ENCODE measurements at regions not wholly inside any gene's neighbourhood (a gene's known extent, or its start where the extent isn't known, plus 50 kb on each side); places are given as distances from the start of the nearest gene placed in this dataset.

DNA sequence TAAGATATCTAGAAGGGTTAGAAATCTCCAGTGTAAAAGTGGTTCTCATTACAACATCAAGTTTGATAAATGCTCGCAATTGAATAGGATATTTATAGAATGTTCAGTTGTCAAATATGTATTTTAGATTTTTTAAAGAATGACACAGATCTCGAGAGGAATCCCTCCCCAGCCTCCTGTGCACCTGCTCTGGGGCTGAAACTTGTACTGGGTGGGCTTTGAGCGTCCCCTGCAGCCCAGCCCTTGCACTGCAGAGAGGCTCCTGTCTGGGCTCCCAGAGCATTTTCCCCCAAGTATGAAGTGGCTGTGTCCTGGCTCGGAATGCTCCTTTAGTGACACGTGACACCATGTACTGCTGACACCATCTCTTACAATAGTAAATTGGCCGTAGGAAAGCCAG, 499.6 kb downstream of the TMEM121 start:
- no peaks in the 10 kb centered on the region for H3F3A ChIP-seq (replicated peaks; ENCODE audit: low read depth)
- Mint-ChIP-seq H3K36me3 (ENCODE audit: low read depth) (peaks cover 13% of the 10 kb centered on the region; the same call in 2 of the 3 replicates), H3K9me3 (peaks cover 92% of the 10 kb centered on the region)

More for the DNA sequence above, 499.6 kb downstream of the TMEM121 start:
- TF ChIP-seq, protein P1, sequence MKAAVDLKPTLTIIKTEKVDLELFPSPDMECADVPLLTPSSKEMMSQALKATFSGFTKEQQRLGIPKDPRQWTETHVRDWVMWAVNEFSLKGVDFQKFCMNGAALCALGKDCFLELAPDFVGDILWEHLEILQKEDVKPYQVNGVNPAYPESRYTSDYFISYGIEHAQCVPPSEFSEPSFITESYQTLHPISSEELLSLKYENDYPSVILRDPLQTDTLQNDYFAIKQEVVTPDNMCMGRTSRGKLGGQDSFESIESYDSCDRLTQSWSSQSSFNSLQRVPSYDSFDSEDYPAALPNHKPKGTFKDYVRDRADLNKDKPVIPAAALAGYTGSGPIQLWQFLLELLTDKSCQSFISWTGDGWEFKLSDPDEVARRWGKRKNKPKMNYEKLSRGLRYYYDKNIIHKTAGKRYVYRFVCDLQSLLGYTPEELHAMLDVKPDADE (IDR thresholded peaks at IDR 0.05), result no peak
- TF ChIP-seq ZNF114 (CRISPR knock-in tag; IDR thresholded peaks at IDR 0.05), result no peak
- TF ChIP-seq, protein P2, sequence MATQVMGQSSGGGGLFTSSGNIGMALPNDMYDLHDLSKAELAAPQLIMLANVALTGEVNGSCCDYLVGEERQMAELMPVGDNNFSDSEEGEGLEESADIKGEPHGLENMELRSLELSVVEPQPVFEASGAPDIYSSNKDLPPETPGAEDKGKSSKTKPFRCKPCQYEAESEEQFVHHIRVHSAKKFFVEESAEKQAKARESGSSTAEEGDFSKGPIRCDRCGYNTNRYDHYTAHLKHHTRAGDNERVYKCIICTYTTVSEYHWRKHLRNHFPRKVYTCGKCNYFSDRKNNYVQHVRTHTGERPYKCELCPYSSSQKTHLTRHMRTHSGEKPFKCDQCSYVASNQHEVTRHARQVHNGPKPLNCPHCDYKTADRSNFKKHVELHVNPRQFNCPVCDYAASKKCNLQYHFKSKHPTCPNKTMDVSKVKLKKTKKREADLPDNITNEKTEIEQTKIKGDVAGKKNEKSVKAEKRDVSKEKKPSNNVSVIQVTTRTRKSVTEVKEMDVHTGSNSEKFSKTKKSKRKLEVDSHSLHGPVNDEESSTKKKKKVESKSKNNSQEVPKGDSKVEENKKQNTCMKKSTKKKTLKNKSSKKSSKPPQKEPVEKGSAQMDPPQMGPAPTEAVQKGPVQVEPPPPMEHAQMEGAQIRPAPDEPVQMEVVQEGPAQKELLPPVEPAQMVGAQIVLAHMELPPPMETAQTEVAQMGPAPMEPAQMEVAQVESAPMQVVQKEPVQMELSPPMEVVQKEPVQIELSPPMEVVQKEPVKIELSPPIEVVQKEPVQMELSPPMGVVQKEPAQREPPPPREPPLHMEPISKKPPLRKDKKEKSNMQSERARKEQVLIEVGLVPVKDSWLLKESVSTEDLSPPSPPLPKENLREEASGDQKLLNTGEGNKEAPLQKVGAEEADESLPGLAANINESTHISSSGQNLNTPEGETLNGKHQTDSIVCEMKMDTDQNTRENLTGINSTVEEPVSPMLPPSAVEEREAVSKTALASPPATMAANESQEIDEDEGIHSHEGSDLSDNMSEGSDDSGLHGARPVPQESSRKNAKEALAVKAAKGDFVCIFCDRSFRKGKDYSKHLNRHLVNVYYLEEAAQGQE (IDR thresholded peaks at IDR 0.05; ENCODE audit: unreplicated experiment), result no peak
- TF ChIP-seq, protein P3, sequence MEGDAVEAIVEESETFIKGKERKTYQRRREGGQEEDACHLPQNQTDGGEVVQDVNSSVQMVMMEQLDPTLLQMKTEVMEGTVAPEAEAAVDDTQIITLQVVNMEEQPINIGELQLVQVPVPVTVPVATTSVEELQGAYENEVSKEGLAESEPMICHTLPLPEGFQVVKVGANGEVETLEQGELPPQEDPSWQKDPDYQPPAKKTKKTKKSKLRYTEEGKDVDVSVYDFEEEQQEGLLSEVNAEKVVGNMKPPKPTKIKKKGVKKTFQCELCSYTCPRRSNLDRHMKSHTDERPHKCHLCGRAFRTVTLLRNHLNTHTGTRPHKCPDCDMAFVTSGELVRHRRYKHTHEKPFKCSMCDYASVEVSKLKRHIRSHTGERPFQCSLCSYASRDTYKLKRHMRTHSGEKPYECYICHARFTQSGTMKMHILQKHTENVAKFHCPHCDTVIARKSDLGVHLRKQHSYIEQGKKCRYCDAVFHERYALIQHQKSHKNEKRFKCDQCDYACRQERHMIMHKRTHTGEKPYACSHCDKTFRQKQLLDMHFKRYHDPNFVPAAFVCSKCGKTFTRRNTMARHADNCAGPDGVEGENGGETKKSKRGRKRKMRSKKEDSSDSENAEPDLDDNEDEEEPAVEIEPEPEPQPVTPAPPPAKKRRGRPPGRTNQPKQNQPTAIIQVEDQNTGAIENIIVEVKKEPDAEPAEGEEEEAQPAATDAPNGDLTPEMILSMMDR (conservative IDR thresholded peaks at IDR 0.05; ENCODE audit: low read depth in 2 of 2), result no peak
- no peak for TF ChIP-seq POLR2AphosphoS5 (IDR thresholded peaks at IDR 0.05; ENCODE audit: low read depth)
- no peak for TF ChIP-seq NANOG (IDR thresholded peaks at IDR 0.05; ENCODE audit: borderline replicate concordance)
- TF ChIP-seq STAT1 (IDR thresholded peaks at IDR 0.05; ENCODE audit: unreplicated experiment), result no peak
- TF ChIP-seq EZH2phosphoT487 (IDR thresholded peaks at IDR 0.05; ENCODE audit: unreplicated experiment), result no peak
- TF ChIP-seq JUNB (IDR thresholded peaks at IDR 0.05; ENCODE audit: unreplicated experiment), result no peak
- no peak for TF ChIP-seq CREB1 (CRISPR knock-in tag; IDR thresholded peaks at IDR 0.05; ENCODE audit: low read depth)
- TF ChIP-seq, protein P4, sequence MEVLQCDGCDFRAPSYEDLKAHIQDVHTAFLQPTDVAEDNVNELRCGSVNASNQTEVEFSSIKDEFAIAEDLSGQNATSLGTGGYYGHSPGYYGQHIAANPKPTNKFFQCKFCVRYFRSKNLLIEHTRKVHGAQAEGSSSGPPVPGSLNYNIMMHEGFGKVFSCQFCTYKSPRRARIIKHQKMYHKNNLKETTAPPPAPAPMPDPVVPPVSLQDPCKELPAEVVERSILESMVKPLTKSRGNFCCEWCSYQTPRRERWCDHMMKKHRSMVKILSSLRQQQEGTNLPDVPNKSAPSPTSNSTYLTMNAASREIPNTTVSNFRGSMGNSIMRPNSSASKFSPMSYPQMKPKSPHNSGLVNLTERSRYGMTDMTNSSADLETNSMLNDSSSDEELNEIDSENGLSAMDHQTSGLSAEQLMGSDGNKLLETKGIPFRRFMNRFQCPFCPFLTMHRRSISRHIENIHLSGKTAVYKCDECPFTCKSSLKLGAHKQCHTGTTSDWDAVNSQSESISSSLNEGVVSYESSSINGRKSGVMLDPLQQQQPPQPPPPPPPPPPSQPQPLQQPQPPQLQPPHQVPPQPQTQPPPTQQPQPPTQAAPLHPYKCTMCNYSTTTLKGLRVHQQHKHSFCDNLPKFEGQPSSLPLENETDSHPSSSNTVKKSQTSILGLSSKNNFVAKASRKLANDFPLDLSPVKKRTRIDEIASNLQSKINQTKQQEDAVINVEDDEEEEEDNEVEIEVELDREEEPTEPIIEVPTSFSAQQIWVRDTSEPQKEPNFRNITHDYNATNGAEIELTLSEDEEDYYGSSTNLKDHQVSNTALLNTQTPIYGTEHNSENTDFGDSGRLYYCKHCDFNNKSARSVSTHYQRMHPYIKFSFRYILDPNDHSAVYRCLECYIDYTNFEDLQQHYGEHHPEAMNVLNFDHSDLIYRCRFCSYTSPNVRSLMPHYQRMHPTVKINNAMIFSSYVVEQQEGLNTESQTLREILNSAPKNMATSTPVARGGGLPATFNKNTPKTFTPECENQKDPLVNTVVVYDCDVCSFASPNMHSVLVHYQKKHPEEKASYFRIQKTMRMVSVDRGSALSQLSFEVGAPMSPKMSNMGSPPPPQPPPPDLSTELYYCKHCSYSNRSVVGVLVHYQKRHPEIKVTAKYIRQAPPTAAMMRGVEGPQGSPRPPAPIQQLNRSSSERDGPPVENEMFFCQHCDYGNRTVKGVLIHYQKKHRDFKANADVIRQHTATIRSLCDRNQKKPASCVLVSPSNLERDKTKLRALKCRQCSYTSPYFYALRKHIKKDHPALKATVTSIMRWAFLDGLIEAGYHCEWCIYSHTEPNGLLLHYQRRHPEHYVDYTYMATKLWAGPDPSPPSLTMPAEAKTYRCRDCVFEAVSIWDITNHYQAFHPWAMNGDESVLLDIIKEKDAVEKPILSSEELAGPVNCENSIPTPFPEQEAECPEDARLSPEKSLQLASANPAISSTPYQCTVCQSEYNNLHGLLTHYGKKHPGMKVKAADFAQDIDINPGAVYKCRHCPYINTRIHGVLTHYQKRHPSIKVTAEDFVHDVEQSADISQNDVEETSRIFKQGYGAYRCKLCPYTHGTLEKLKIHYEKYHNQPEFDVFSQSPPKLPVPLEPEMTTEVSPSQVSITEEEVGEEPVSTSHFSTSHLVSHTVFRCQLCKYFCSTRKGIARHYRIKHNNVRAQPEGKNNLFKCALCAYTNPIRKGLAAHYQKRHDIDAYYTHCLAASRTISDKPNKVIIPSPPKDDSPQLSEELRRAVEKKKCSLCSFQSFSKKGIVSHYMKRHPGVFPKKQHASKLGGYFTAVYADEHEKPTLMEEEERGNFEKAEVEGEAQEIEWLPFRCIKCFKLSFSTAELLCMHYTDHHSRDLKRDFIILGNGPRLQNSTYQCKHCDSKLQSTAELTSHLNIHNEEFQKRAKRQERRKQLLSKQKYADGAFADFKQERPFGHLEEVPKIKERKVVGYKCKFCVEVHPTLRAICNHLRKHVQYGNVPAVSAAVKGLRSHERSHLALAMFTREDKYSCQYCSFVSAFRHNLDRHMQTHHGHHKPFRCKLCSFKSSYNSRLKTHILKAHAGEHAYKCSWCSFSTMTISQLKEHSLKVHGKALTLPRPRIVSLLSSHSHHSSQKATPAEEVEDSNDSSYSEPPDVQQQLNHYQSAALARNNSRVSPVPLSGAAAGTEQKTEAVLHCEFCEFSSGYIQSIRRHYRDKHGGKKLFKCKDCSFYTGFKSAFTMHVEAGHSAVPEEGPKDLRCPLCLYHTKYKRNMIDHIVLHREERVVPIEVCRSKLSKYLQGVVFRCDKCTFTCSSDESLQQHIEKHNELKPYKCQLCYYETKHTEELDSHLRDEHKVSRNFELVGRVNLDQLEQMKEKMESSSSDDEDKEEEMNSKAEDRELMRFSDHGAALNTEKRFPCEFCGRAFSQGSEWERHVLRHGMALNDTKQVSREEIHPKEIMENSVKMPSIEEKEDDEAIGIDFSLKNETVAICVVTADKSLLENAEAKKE (CRISPR knock-in tag; IDR thresholded peaks at IDR 0.05), result no peak
- TF ChIP-seq EZH2 (IDR thresholded peaks at IDR 0.05; ENCODE audit: low read depth, unreplicated experiment), result no peak
- no peak for TF ChIP-seq ZNF331 (CRISPR knock-in tag; IDR thresholded peaks at IDR 0.05; ENCODE audit: low read depth)
- Histone ChIP-seq H3K27ac (ENCODE audit: low read depth) (no peak overlapping the region), H3K4me3 (no peak overlapping the region), H4K20me1 (replicated peaks; ENCODE audit: insufficient read depth) (no peaks in the 10 kb centered on the region), H3K4me1 (ENCODE audit: insufficient read depth) (no peaks in the 10 kb centered on the region), H3K36me3 (ENCODE audit: insufficient read depth) (no peaks in the 10 kb centered on the region), H2AFZ (no peak overlapping the region), H3K9me2 (ENCODE audit: insufficient read depth) (no peaks in the 10 kb centered on the region), H3K79me2 (replicated peaks; ENCODE audit: insufficient read depth) (no peaks in the 10 kb centered on the region), H3K4me2 (no peak overlapping the region), H3K27me3 (ENCODE audit: insufficient read depth) (no peaks in the 10 kb centered on the region)
- H3K27ac Mint-ChIP-seq, result no peak overlapping the region
- ATAC-seq, result no peak
- H3K4me1 Mint-ChIP-seq, result no peaks in the 10 kb centered on the region
- H3K27me3 Mint-ChIP-seq (ENCODE audit: insufficient read depth, low read depth, poor library complexity), result peaks cover 2% of the 10 kb centered on the region
- no peak for DNase-seq (ENCODE audit: low spot score)
- H3K4me3 Mint-ChIP-seq, result no peak overlapping the region
